ENCODE measurements at regions not wholly inside any gene's neighbourhood (a gene's known extent, or its start where the extent isn't known, plus 50 kb on each side); places are given as distances from the start of the nearest gene placed in this dataset.
"Not testable (repeated sequence)": the region's sequence is repeated elsewhere in the genome, so short reads cannot be mapped to it uniquely, and the experiment has no call there.

GRCh38 chr10:81200801-81201200 is 663.1 kb downstream of the SH2D4B start:
- no peaks in the 10 kb centered on the region for H3K4me1 ChIP-seq
- H3K9me3 ChIP-seq: no peaks in the 10 kb centered on the region
- no peaks in the 10 kb centered on the region for H3K36me3 ChIP-seq
- H3K27ac ChIP-seq: no peak overlapping the region
- intact Hi-C loops (cut with DNase I): no loop called here
- TF ChIP-seq POLR2AphosphoS5 (IDR thresholded peaks at IDR 0.05; ENCODE audit: insufficient read depth in 1 of 2, low read depth in 1 of 2) (no peak), CTCF (IDR thresholded peaks at IDR 0.05) (no peak), POLR2A (IDR thresholded peaks at IDR 0.05) (no peak)
- no peak for DNase-seq (ENCODE audit: extremely low spot score in 2 of 2)
- no peak overlapping the region for H3K4me3 ChIP-seq
- no peaks in the 10 kb centered on the region for H3K27me3 ChIP-seq

GRCh38 chr10:81207359-81207758 is 667.6 kb upstream of the NRG3 start:
- H3K4me1 ChIP-seq; H3K36me3 ChIP-seq; H3K27me3 ChIP-seq; H3K27ac ChIP-seq; H3K9me3 ChIP-seq; intact Hi-C loops (cut with DNase I); DNase-seq (ENCODE audit: extremely low spot score in 2 of 2); H3K4me3 ChIP-seq: not testable (repeated sequence)

GRCh38 chr10:81213370-81213769 is 661.6 kb upstream of the NRG3 start:
- Histone ChIP-seq H3K4me3 (no peak overlapping the region), H3K9me3 (no peaks in the 10 kb centered on the region), H3K36me3 (no peaks in the 10 kb centered on the region), H3K27me3 (no peaks in the 10 kb centered on the region), H3K27ac (no peak overlapping the region), H3K4me1 (no peaks in the 10 kb centered on the region)
- TF ChIP-seq POLR2A (IDR thresholded peaks at IDR 0.05) (no peak), CTCF (IDR thresholded peaks at IDR 0.05) (no peak), POLR2AphosphoS5 (IDR thresholded peaks at IDR 0.05; ENCODE audit: insufficient read depth in 1 of 2, low read depth in 1 of 2) (no peak)
- no peak for DNase-seq (ENCODE audit: extremely low spot score in 2 of 2)
- intact Hi-C loops (cut with DNase I): no loop called here

- Histone ChIP-seq H3K27me3 (no peaks in the 10 kb centered on the region), H3K4me1 (no peaks in the 10 kb centered on the region), H3K27ac (no peak overlapping the region), H3K9me3 (no peaks in the 10 kb centered on the region), H3K4me3 (no peak overlapping the region), H3K36me3 (no peaks in the 10 kb centered on the region)
- TF ChIP-seq POLR2AphosphoS5 (IDR thresholded peaks at IDR 0.05; ENCODE audit: insufficient read depth in 1 of 2, low read depth in 1 of 2) (no peak), POLR2A (IDR thresholded peaks at IDR 0.05) (no peak), CTCF (IDR thresholded peaks at IDR 0.05) (no peak)
- no peak for DNase-seq (ENCODE audit: extremely low spot score in 2 of 2)
- intact Hi-C loops (cut with DNase I): no loop called here
Measured at GRCh38 chr10:81215498-81215897, 659.5 kb upstream of the NRG3 start.

GRCh38 chr10:81216949-81217348 is 658.0 kb upstream of the NRG3 start:
- no peaks in the 10 kb centered on the region for H3K9me3 ChIP-seq

More at GRCh38 chr10:81216949-81217348, 658.0 kb upstream of the NRG3 start:
- Histone ChIP-seq H3K27me3 (no peaks in the 10 kb centered on the region), H3K4me1 (no peaks in the 10 kb centered on the region), H3K36me3 (no peaks in the 10 kb centered on the region), H3K27ac (no peak overlapping the region), H3K4me3 (no peak overlapping the region)
- DNase-seq (ENCODE audit: extremely low spot score in 2 of 2): no peak
- intact Hi-C loops (cut with DNase I): no loop called here
- TF ChIP-seq POLR2AphosphoS5 (IDR thresholded peaks at IDR 0.05; ENCODE audit: insufficient read depth in 1 of 2, low read depth in 1 of 2) (no peak), CTCF (IDR thresholded peaks at IDR 0.05) (no peak)
